CD4-positive, alpha-beta T cell (primary cell): ENCODE measurements at regions not wholly inside any gene's neighbourhood (a gene's known extent, or its start where the extent isn't known, plus 50 kb on each side); places are given as distances from the start of the nearest gene placed in this dataset.

Experiments used
- ATAC-seq: fragments of 200-7000 bp; cut with Tn5 transposase; one replicate; pipeline ENCODE4 v1.10.0; 2022; ENCODE audit warnings: mild to moderate bottlenecking; ENCODE audit not compliant: poor library complexity
- CTCF ChIA-PET: fragments of 350-600 bp; sonication (Branson Sonifier 250); formaldehyde crosslinking; loops from one replicate; lab custom pipeline; 2021; ENCODE audit warnings: antibody characterized with exemption, inconsistent platforms; lab: Charles Lee
- POLR2A ChIA-PET: fragments of 350-600 bp; sonication (Branson Sonifier 250); formaldehyde crosslinking; loops from one replicate; lab custom pipeline; 2021; ENCODE audit warnings: antibody characterized with exemption, inconsistent platforms; lab: Charles Lee
- DNase-seq, 14 experiments: peaks; one replicate each; pipeline ENCODE4 v3.0.0-alpha.2; 2013 to 2020; ENCODE audit warnings: mixed read lengths in 2 of 14
- H3K27ac ChIP-seq, 2 donors: one replicate each; pipeline versions ENCODE4 v1.5.1 to v1.7.0; 2013; ENCODE audit warnings: low read length in 2 of 2, low read depth in 1 of 2, mild to moderate bottlenecking in 1 of 2
- H3K27me3 ChIP-seq, 2 experiments: 1 replicate in 1 of 2; 2 replicates in 1 of 2; pipeline versions ENCODE4 v1.6.1 to v1.7.0; 2013; ENCODE audit warnings: low read length in 2 of 2, control low read depth in 1 of 2, mild to moderate bottlenecking in 1 of 2, moderate library complexity in 1 of 2; ENCODE audit not compliant: insufficient read depth in 2 of 2, control insufficient read depth in 1 of 2
- H3K36me3 ChIP-seq: one replicate; pipeline ENCODE4 v1.6.1; 2013; ENCODE audit warnings: low read length, control low read depth; ENCODE audit not compliant: insufficient read depth
- H3K4me1 ChIP-seq: one replicate; pipeline ENCODE4 v1.6.1; 2013; ENCODE audit warnings: low read length, control low read depth; ENCODE audit not compliant: insufficient read depth
- H3K4me3 ChIP-seq: one replicate; pipeline ENCODE4 v1.5.1; 2013; ENCODE audit warnings: mild to moderate bottlenecking, low read length, moderate library complexity
- H3K9me3 ChIP-seq, 2 experiments: 1 replicate in 1 of 2; 2 replicates in 1 of 2; pipeline versions ENCODE4 v1.6.1 to v1.7.0; 2013; ENCODE audit warnings: low read length in 2 of 2, mild to moderate bottlenecking in 2 of 2, control low read depth in 1 of 2, moderate library complexity in 1 of 2; ENCODE audit not compliant: control insufficient read depth in 1 of 2, insufficient read depth in 1 of 2
- H3K27ac Mint-ChIP-seq: one replicate; pipeline ENCODE4 v1.8.0; 2020; ENCODE audit warnings: mixed read lengths
- H3K27me3 Mint-ChIP-seq: one replicate; pipeline ENCODE4 v1.8.0; 2021; ENCODE audit warnings: mixed read lengths
- H3K36me3 Mint-ChIP-seq: one replicate; pipeline ENCODE4 v1.8.0; 2021; ENCODE audit warnings: low read depth, mixed read lengths
- H3K4me1 Mint-ChIP-seq: one replicate; pipeline ENCODE4 v1.8.0; 2021; ENCODE audit warnings: low read depth, mixed read lengths
- H3K4me3 Mint-ChIP-seq: one replicate; pipeline ENCODE4 v1.8.0; 2020; ENCODE audit warnings: mild to moderate bottlenecking, mixed read lengths
- H3K9me3 Mint-ChIP-seq: one replicate; pipeline ENCODE4 v1.8.0; 2020; ENCODE audit warnings: mixed read lengths
- intact Hi-C, 2 experiments: fragments of 100-400 bp; cut with DNase I in 1 of 2; cut with micrococcal nuclease in 1 of 2; formaldehyde crosslinking; loops; one replicate each; pipeline versions ENCODE4 v1.15.1 to v1.9.0; 2023 to 2025; cut with DNase I, micrococcal nuclease
- TF ChIP-seq, protein P1 (sequence below): fragments of 200-600 bp; IDR thresholded peaks from one replicate; pipeline ENCODE4 v1.8.0; 2022; ENCODE audit warnings: antibody characterized with exemption, mild to moderate bottlenecking

DNA sequence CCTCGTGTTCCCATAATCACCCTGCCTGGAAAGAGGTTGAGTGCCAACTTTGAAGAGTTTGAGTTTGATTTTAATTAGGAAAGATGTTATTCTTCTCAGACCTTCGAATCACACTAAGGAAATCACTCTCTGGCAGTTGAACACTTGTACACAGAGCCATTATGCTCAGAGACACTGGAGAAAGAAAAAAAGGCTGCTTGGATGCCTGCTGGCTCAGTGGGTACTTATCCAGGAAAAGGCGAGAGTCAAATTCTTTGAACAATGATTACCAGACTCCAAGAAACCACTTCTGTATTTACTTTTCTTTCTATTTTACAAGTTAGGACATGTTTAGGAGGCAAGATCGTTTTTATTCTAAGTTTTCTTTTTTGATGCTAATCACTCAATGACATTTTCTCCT lies 438.5 kb upstream of the FAT3 start:
- no peaks in the 10 kb centered on the region for H3K4me1 ChIP-seq
- ChIA-PET POLR2A (no interaction called here), CTCF (no interaction called here)
- TF ChIP-seq, protein P1, sequence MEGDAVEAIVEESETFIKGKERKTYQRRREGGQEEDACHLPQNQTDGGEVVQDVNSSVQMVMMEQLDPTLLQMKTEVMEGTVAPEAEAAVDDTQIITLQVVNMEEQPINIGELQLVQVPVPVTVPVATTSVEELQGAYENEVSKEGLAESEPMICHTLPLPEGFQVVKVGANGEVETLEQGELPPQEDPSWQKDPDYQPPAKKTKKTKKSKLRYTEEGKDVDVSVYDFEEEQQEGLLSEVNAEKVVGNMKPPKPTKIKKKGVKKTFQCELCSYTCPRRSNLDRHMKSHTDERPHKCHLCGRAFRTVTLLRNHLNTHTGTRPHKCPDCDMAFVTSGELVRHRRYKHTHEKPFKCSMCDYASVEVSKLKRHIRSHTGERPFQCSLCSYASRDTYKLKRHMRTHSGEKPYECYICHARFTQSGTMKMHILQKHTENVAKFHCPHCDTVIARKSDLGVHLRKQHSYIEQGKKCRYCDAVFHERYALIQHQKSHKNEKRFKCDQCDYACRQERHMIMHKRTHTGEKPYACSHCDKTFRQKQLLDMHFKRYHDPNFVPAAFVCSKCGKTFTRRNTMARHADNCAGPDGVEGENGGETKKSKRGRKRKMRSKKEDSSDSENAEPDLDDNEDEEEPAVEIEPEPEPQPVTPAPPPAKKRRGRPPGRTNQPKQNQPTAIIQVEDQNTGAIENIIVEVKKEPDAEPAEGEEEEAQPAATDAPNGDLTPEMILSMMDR, result no peak
- H3K27me3 Mint-ChIP-seq, result no peaks in the 10 kb centered on the region
- no peak overlapping the region for H3K4me3 ChIP-seq
- H3K27ac Mint-ChIP-seq, result no peak overlapping the region
- H3K9me3 ChIP-seq, result peaks cover 0 to 10% of the 10 kb centered on the region in 2 experiments
- no peaks in the 10 kb centered on the region for H3K4me1 Mint-ChIP-seq
- H3K4me3 Mint-ChIP-seq, result no peak overlapping the region
- H3K36me3 Mint-ChIP-seq, result no peaks in the 10 kb centered on the region
- DNase-seq (no peak), ATAC-seq (no peak)
- intact Hi-C loops, result no loop called here
- H3K27ac ChIP-seq, result no peak overlapping the region
- peaks cover 11% of the 10 kb centered on the region for H3K9me3 Mint-ChIP-seq
- H3K36me3 ChIP-seq, result no peaks in the 10 kb centered on the region
- no peaks in the 10 kb centered on the region for H3K27me3 ChIP-seq

DNA sequence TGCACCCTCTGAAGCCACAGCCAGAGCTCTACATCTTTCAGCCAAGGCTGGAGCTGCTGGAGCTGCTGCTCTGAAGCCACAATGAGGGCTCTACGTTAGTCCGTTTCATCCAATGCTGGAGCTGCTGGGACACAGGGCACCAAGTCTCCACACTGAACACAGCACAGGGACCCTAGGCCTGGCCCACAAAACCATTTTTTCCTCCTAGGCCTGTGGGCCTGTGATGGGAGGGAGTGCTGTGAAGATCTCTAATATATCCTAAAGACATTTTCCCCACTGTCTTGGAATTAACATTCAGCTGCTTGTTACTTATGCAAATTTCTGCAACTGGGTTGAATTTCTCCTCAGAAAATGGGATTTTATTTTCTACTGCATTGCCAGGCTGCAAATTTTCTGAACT lies 441.4 kb upstream of the FAT3 start:
- H3K36me3 Mint-ChIP-seq, result no peaks in the 10 kb centered on the region
- H3K27me3 Mint-ChIP-seq, result no peaks in the 10 kb centered on the region
- no peaks in the 10 kb centered on the region for H3K36me3 ChIP-seq
- H3K9me3 Mint-ChIP-seq, result peaks cover 9% of the 10 kb centered on the region
- TF ChIP-seq, protein P1, result no peak
- no peaks in the 10 kb centered on the region for H3K4me1 ChIP-seq
- H3K27ac ChIP-seq, result no peak overlapping the region
- peaks cover 0 to 10% of the 10 kb centered on the region in 2 experiments for H3K9me3 ChIP-seq
- ATAC-seq, result no peak
- no peak overlapping the region for H3K4me3 ChIP-seq
- no peak for DNase-seq
- CTCF ChIA-PET, result no interaction called here
- POLR2A ChIA-PET, result no interaction called here
- intact Hi-C loops, result no loop called here
- no peak overlapping the region for H3K4me3 Mint-ChIP-seq
- no peak overlapping the region for H3K27ac Mint-ChIP-seq
- H3K4me1 Mint-ChIP-seq, result no peaks in the 10 kb centered on the region
- no peaks in the 10 kb centered on the region for H3K27me3 ChIP-seq

DNA sequence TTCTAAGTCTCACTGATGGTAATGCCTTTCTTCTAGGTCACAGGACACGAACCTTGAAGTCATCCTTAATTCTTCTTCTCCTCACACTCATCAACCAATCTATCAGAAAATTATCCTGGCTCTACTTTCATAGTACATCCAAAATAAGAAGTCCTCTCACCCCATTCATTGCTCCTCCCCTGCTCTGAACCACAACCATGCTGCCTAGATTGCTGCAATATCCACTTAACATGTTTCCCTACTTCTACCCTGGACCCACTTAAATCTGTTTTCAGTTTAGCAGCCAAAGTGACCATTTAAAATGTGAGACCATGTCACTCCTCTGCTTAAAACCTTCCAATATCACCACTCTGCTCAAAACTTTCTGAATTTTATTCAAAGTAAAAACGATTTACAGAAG lies 445.9 kb upstream of the FAT3 start:
- Histone ChIP-seq H3K36me3 (no peaks in the 10 kb centered on the region), H3K27me3 (no peaks in the 10 kb centered on the region), H3K27ac (no peak overlapping the region), H3K9me3 (peaks cover 0 to 8% of the 10 kb centered on the region in 2 experiments), H3K4me1 (no peaks in the 10 kb centered on the region), H3K4me3 (no peak overlapping the region)
- Mint-ChIP-seq H3K9me3 (peaks cover 17% of the 10 kb centered on the region), H3K27ac (no peak overlapping the region), H3K4me1 (no peaks in the 10 kb centered on the region), H3K27me3 (no peaks in the 10 kb centered on the region), H3K36me3 (no peaks in the 10 kb centered on the region), H3K4me3 (no peak overlapping the region)
- ATAC-seq, result no peak
- intact Hi-C loops, result no loop called here
- TF ChIP-seq, protein P1, result no peak
- POLR2A ChIA-PET, result no interaction called here
- no peak for DNase-seq
- CTCF ChIA-PET, result no interaction called here
